ENCODE measurements at regions not wholly inside any gene's neighbourhood (a gene's known extent, or its start where the extent isn't known, plus 50 kb on each side); places are given as distances from the start of the nearest gene placed in this dataset.

DNA sequence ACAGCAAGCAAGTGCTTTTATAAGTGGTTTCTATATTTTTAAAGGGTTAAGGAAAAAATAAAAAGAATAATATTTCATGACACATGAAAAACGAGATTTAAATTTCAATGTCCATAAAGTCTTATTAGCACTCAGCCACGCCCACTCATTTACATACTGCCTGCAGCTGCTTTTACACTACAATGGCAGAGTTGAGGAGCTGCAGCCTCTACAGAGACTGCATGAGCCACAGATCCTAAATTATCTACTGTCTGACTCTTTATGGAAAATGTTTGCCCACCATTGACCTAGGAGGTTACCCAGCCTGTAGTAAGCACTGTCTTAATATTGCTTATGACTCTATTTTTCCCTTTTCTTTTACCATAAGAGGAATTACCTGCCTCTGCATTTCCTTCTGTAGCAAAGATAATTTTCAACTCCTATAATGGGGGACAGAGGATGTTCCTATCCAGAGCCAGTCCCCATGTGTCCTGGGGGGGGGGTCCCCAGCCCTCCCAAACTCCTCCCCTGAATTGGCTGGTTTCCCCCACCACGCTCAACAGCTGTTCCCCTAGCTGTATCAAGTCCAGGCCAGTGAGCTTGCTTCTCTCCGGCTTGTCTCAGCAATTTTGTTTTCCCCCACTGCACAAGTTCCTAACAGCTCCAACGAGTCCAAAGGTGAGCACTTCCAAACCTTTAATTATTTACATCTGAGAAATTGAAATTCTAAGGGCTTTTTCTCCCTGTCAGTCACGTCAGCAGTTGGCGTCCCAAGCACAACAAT lies 139.4 kb upstream of the ERCC4 start:
- 55% methylated on average over 7 of the region's 7 CpGs for WGBS

GRCh38 chr16:13781169-13781564 lies 138.8 kb upstream of the ERCC4 start:
- Histone ChIP-seq H3K4me3 (ENCODE audit: low read length) (no peak overlapping the region), H3K36me3 (ENCODE audit: insufficient read depth, low read length) (no peaks in the 10 kb centered on the region), H3K9ac (ENCODE audit: low read depth, low read length) (no peak overlapping the region), H3K27ac (ENCODE audit: low read depth, low read length) (no peak overlapping the region), H3K4me1 (ENCODE audit: insufficient read depth, low read length) (peaks cover 14% of the 10 kb centered on the region; the same call in 1 of the 2 replicates), H3K27me3 (ENCODE audit: insufficient read depth, low read length) (no peaks in the 10 kb centered on the region), H3K9me3 (ENCODE audit: insufficient read depth, low read depth, low read length) (no peaks in the 10 kb centered on the region; the same call in 1 of the 2 replicates)
- WGBS = 93% methylated on average over 7 of the region's 7 CpGs

More for the DNA sequence above, 139.4 kb upstream of the ERCC4 start:
- Histone ChIP-seq H3K27ac (ENCODE audit: low read depth, low read length) (no peak overlapping the region), H3K36me3 (ENCODE audit: insufficient read depth, low read length) (no peaks in the 10 kb centered on the region), H3K9ac (ENCODE audit: low read depth, low read length) (no peak overlapping the region), H3K4me1 (ENCODE audit: insufficient read depth, low read length) (peaks cover 14% of the 10 kb centered on the region; the same call in 1 of the 2 replicates), H3K9me3 (ENCODE audit: insufficient read depth, low read depth, low read length) (peaks cover 3% of the 10 kb centered on the region; the same call in 1 of the 2 replicates), H3K4me3 (ENCODE audit: low read length) (no peak overlapping the region), H3K27me3 (ENCODE audit: insufficient read depth, low read length) (no peaks in the 10 kb centered on the region)

DNA sequence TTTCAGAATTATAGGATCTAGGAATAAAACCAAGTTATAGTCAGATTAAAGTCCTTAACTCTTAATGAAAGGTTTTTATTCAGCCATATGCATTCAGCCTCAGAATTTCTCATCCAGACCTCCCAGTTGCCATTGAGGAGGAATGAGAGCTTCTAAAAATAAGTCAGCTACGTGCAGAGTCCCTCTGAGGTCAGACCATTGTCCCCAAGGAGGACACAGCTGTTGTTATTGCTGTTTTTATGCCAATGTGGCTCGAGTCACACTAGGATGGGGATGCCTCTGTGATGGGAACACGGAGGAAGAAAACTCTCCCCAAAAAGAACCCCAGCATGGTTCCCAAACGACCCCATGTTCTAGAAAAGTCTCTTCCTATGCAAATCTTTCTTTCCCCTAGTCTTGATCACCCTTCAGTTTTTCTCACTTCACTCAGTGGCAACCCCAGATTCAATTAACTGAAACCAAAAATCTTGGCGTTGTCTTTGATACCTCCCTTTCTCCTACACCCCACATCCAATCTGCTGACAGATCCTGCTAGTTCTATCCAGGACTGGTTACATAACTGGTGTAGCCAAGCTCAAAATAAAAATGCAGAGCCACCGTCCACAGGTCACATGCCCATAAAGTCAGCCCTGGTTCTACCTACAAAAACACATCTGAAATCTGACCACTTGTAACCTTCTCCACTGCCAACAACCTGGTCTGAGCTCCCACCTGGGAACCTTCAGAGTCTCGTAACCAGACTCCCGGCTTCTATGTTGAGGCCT lies 138.2 kb upstream of the ERCC4 start:
- Histone ChIP-seq H3K4me3 (ENCODE audit: low read length) (no peak overlapping the region), H3K9me3 (ENCODE audit: insufficient read depth, low read depth, low read length) (no peaks in the 10 kb centered on the region; the same call in 1 of the 2 replicates), H3K27me3 (ENCODE audit: insufficient read depth, low read length) (no peaks in the 10 kb centered on the region), H3K36me3 (ENCODE audit: insufficient read depth, low read length) (no peaks in the 10 kb centered on the region), H3K27ac (ENCODE audit: low read depth, low read length) (no peak overlapping the region), H3K9ac (ENCODE audit: low read depth, low read length) (no peak overlapping the region), H3K4me1 (ENCODE audit: insufficient read depth, low read length) (peaks cover 14% of the 10 kb centered on the region; the same call in 1 of the 2 replicates)
- WGBS = 85% methylated on average over 8 of the region's 8 CpGs

- no peaks in the 10 kb centered on the region for H3K9me3 ChIP-seq (ENCODE audit: insufficient read depth, low read depth, low read length)
- H3K4me3 ChIP-seq (ENCODE audit: low read length) = no peak overlapping the region
- no peaks in the 10 kb centered on the region for H3K27me3 ChIP-seq (ENCODE audit: insufficient read depth, low read length)
- no peak overlapping the region for H3K27ac ChIP-seq (ENCODE audit: low read depth, low read length)
- no peaks in the 10 kb centered on the region for H3K4me1 ChIP-seq (ENCODE audit: insufficient read depth, low read length)
- H3K36me3 ChIP-seq (ENCODE audit: insufficient read depth, low read length) = no peaks in the 10 kb centered on the region
- 97% methylated on average over 4 of the region's 4 CpGs for WGBS
- H3K9ac ChIP-seq (ENCODE audit: low read depth, low read length) = no peak overlapping the region
Measured at GRCh38 chr16:13791095-13791494, 128.9 kb upstream of the ERCC4 start.

- no peak overlapping the region for H3K27ac ChIP-seq (ENCODE audit: low read depth, low read length)
- no peak overlapping the region for H3K9ac ChIP-seq (ENCODE audit: low read depth, low read length)
- no peaks in the 10 kb centered on the region for H3K27me3 ChIP-seq (ENCODE audit: insufficient read depth, low read length)
- H3K36me3 ChIP-seq (ENCODE audit: insufficient read depth, low read length) = no peaks in the 10 kb centered on the region
- H3K9me3 ChIP-seq (ENCODE audit: insufficient read depth, low read depth, low read length) = no peaks in the 10 kb centered on the region
- no peaks in the 10 kb centered on the region for H3K4me1 ChIP-seq (ENCODE audit: insufficient read depth, low read length)
- no peak overlapping the region for H3K4me3 ChIP-seq (ENCODE audit: low read length)
- whole genome bisulfite sequencing = 76% methylated on average over 3 of the region's 3 CpGs
Measured at GRCh38 chr16:13793841-13794409, 126.0 kb upstream of the ERCC4 start.

DNA sequence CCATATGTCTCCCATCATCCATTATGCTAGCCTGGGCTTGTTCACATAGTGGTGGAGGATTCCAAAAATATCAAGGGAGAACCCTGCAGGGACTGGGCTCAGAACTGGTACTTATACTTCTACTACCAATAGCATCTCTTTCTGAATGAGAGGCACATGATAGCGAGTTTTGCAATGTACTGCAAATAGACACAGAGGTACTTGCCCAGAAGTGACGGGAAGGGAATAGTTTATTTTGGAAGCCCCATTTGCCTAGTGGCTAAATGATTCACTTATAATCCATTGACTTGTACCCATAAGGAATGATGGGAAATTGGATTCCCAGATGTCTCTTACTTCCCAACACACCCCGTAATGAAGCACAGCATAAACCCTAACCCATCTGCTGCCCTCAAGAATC lies 124.8 kb upstream of the ERCC4 start:
- H3K36me3 ChIP-seq (ENCODE audit: insufficient read depth, low read length) = no peaks in the 10 kb centered on the region
- H3K4me3 ChIP-seq (ENCODE audit: low read length) = no peak overlapping the region
- 89% methylated on average over 3 of the region's 3 CpGs for WGBS
- no peaks in the 10 kb centered on the region for H3K4me1 ChIP-seq (ENCODE audit: insufficient read depth, low read length)
- no peak overlapping the region for H3K27ac ChIP-seq (ENCODE audit: low read depth, low read length)
- no peaks in the 10 kb centered on the region for H3K27me3 ChIP-seq (ENCODE audit: insufficient read depth, low read length)
- H3K9me3 ChIP-seq (ENCODE audit: insufficient read depth, low read depth, low read length) = no peaks in the 10 kb centered on the region
- H3K9ac ChIP-seq (ENCODE audit: low read depth, low read length) = no peak overlapping the region

- H3K27ac ChIP-seq (ENCODE audit: low read depth, low read length) = no peak overlapping the region
- no peak overlapping the region for H3K9ac ChIP-seq (ENCODE audit: low read depth, low read length)
- no peak overlapping the region for H3K4me3 ChIP-seq (ENCODE audit: low read length)
- H3K27me3 ChIP-seq (ENCODE audit: insufficient read depth, low read length) = no peaks in the 10 kb centered on the region
- H3K9me3 ChIP-seq (ENCODE audit: insufficient read depth, low read depth, low read length) = no peaks in the 10 kb centered on the region
- H3K36me3 ChIP-seq (ENCODE audit: insufficient read depth, low read length) = no peaks in the 10 kb centered on the region
- no peaks in the 10 kb centered on the region for H3K4me1 ChIP-seq (ENCODE audit: insufficient read depth, low read length)
Measured at GRCh38 chr16:13797718-13798117, 122.2 kb upstream of the ERCC4 start.

DNA sequence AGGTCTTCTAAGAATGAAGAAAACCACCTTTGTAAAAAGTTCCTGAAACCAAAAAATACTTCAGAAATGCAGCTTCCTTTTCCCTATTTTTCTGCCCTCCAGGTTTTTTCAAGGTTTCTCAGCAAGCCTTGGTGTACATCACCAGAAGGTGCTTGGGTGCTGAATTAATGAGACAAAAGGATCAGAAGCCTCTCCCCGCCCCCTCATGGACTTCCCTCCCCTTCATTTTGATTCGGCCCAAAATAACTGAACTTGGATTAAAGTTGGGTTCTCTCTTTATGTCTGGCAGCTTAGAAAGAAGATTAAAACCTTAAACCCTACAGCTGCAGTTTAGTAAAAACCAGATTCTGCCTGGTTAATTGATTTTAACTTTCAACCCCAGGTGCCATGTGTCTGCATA lies 121.7 kb upstream of the ERCC4 start:
- WGBS = no CpG with 5 or more reads among the region's 2 CpGs

DNA sequence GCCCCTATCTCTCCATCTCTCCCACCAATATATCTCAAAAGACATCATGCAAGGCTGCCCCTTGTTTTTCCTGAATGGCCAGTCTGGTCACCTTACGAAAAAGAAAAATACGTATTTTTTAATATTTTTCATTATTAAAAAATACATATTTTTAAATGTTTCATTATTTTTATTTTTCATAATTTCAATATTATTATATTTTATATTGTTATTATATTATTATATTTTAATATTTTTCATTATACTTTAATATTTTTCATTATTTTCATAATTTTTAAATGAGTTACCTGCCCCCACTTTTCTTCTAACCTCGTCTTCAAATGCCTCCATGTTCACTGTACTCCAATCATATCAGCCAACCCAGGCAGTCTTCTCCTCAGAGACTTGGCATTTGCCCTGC lies 116.0 kb upstream of the ERCC4 start:
- no peaks in the 10 kb centered on the region for H3K27me3 ChIP-seq (ENCODE audit: insufficient read depth, low read length)

More for the DNA sequence above, 121.7 kb upstream of the ERCC4 start:
- no peaks in the 10 kb centered on the region for H3K9me3 ChIP-seq (ENCODE audit: insufficient read depth, low read depth, low read length)
- no peak overlapping the region for H3K27ac ChIP-seq (ENCODE audit: low read depth, low read length)
- no peaks in the 10 kb centered on the region for H3K4me1 ChIP-seq (ENCODE audit: insufficient read depth, low read length)
- H3K27me3 ChIP-seq (ENCODE audit: insufficient read depth, low read length) = no peaks in the 10 kb centered on the region
- no peaks in the 10 kb centered on the region for H3K36me3 ChIP-seq (ENCODE audit: insufficient read depth, low read length)
- no peak overlapping the region for H3K4me3 ChIP-seq (ENCODE audit: low read length)
- no peak overlapping the region for H3K9ac ChIP-seq (ENCODE audit: low read depth, low read length)

GRCh38 chr16:13805951-13806350 lies 114.0 kb upstream of the ERCC4 start:
- WGBS = 96% methylated on average over 4 of the region's 4 CpGs
- H3K4me1 ChIP-seq (ENCODE audit: insufficient read depth, low read length) = no peaks in the 10 kb centered on the region
- no peaks in the 10 kb centered on the region for H3K9me3 ChIP-seq (ENCODE audit: insufficient read depth, low read depth, low read length)
- no peaks in the 10 kb centered on the region for H3K36me3 ChIP-seq (ENCODE audit: insufficient read depth, low read length)
- H3K9ac ChIP-seq (ENCODE audit: low read depth, low read length) = no peak overlapping the region
- H3K27me3 ChIP-seq (ENCODE audit: insufficient read depth, low read length) = no peaks in the 10 kb centered on the region
- no peak overlapping the region for H3K4me3 ChIP-seq (ENCODE audit: low read length)
- H3K27ac ChIP-seq (ENCODE audit: low read depth, low read length) = no peak overlapping the region

More for the DNA sequence above, 116.0 kb upstream of the ERCC4 start:
- Histone ChIP-seq H3K9me3 (ENCODE audit: insufficient read depth, low read depth, low read length) (no peaks in the 10 kb centered on the region), H3K36me3 (ENCODE audit: insufficient read depth, low read length) (no peaks in the 10 kb centered on the region), H3K4me3 (ENCODE audit: low read length) (no peak overlapping the region), H3K9ac (ENCODE audit: low read depth, low read length) (no peak overlapping the region), H3K4me1 (ENCODE audit: insufficient read depth, low read length) (no peaks in the 10 kb centered on the region), H3K27ac (ENCODE audit: low read depth, low read length) (no peak overlapping the region)
- 98% methylated on average over 2 of the region's 3 CpGs for whole genome bisulfite sequencing

DNA sequence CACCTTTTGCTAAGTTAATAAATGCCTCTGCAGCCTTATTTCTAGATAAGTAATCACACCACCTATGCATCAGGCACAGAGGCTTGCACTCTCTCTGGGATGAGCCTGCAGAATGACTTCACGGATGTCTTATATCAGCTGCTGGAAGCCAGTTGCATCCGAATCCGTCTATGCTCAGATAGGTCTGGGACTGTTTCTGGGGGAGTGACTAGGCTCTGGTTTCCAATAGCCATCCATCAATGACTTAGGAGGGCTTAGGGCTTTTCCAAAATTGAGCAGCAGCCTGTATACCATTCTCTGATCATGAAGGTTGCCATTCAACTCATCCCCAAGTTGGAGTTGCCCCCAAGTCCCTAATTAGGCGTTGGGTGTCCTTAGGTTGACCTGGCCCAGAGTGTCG lies 113.3 kb upstream of the ERCC4 start:
- WGBS = 90% methylated on average over 5 of the region's 5 CpGs
- Histone ChIP-seq H3K36me3 (ENCODE audit: insufficient read depth, low read length) (no peaks in the 10 kb centered on the region), H3K9me3 (ENCODE audit: insufficient read depth, low read depth, low read length) (no peaks in the 10 kb centered on the region), H3K9ac (ENCODE audit: low read depth, low read length) (no peak overlapping the region), H3K27ac (ENCODE audit: low read depth, low read length) (no peak overlapping the region), H3K4me3 (ENCODE audit: low read length) (no peak overlapping the region), H3K4me1 (ENCODE audit: insufficient read depth, low read length) (no peaks in the 10 kb centered on the region), H3K27me3 (ENCODE audit: insufficient read depth, low read length) (no peaks in the 10 kb centered on the region)

All from HUES64 (cell line).